ENCODE measurements at regions not wholly inside any gene's neighbourhood (a gene's known extent, or its start where the extent isn't known, plus 50 kb on each side); places are given as distances from the start of the nearest gene placed in this dataset.

- no peak for TF ChIP-seq CTCF (IDR thresholded peaks at IDR 0.05)
- no peak for TF ChIP-seq POLR2A (IDR thresholded peaks at IDR 0.05)
- intact Hi-C loops (cut with DNase I), result no loop called here
- Histone ChIP-seq H3K27me3 (no peaks in the 10 kb centered on the region), H3K4me3 (no peak overlapping the region), H3K36me3 (replicated peaks in 1 of 2) (no peaks in the 10 kb centered on the region), H3K4me1 (replicated peaks in 1 of 2) (no peaks in the 10 kb centered on the region), H3K9me3 (replicated peaks in 1 of 3) (no peaks in the 10 kb centered on the region), H3K27ac (peak overlapping the region in 1 of 5 donors; percentile 67)
- WGBS, 4 donors, result 85 to 88% (median 86%) methylated on average over 2 of the region's 2 CpGs
- DNase-seq, result no peak
These were observed 83.2 kb upstream of the GALNT5 start for GRCh38 chr2:157174321-157174720.

GRCh38 chr2:157176602-157177001, 80.9 kb upstream of the GALNT5 start:
- Histone ChIP-seq H3K27me3 (no peaks in the 10 kb centered on the region), H3K9me3 (replicated peaks in 1 of 3) (no peaks in the 10 kb centered on the region), H3K27ac (no peak overlapping the region), H3K36me3 (replicated peaks in 1 of 2) (no peaks in the 10 kb centered on the region), H3K4me3 (no peak overlapping the region), H3K4me1 (replicated peaks in 1 of 2) (no peaks in the 10 kb centered on the region)
- TF ChIP-seq CTCF (IDR thresholded peaks at IDR 0.05) (no peak), POLR2A (IDR thresholded peaks at IDR 0.05) (no peak)
- intact Hi-C loops (cut with DNase I), result no loop called here
- WGBS, 4 donors, result 59 to 75% (median 66%) methylated on average over 3 of the region's 3 CpGs
- DNase-seq, result no peak

- Histone ChIP-seq H3K27ac (no peak overlapping the region), H3K27me3 (no peaks in the 10 kb centered on the region), H3K36me3 (replicated peaks in 1 of 2) (no peaks in the 10 kb centered on the region), H3K9me3 (replicated peaks in 1 of 3) (no peaks in the 10 kb centered on the region), H3K4me3 (no peak overlapping the region), H3K4me1 (replicated peaks in 1 of 2) (peaks cover 0 to 5% of the 10 kb centered on the region in 2 donors)
- TF ChIP-seq POLR2A (IDR thresholded peaks at IDR 0.05) (no peak), CTCF (IDR thresholded peaks at IDR 0.05) (peak in 1 of 6 experiments; percentile 6)
- no peak for DNase-seq
- intact Hi-C loops (cut with DNase I), result no loop called here
These were observed 78.6 kb upstream of the GALNT5 start for GRCh38 chr2:157178874-157179273.

GRCh38 chr2:157179324-157180105, 78.0 kb upstream of the GALNT5 start:
- H3K36me3 ChIP-seq (replicated peaks in 1 of 2), result no peaks in the 10 kb centered on the region
- no peak overlapping the region for H3K4me3 ChIP-seq
- TF ChIP-seq POLR2A (IDR thresholded peaks at IDR 0.05), result no peak
- TF ChIP-seq CTCF (IDR thresholded peaks at IDR 0.05), result no peak
- intact Hi-C loops (cut with DNase I), result no loop called here
- no peak for DNase-seq
- H3K27me3 ChIP-seq, result no peaks in the 10 kb centered on the region
- H3K27ac ChIP-seq, result no peak overlapping the region
- WGBS, 4 donors, result 83 to 95% (median 86%) methylated on average over 4 of the region's 4 CpGs
- H3K4me1 ChIP-seq (replicated peaks in 1 of 2), result peaks cover 0 to 5% of the 10 kb centered on the region in 2 donors
- H3K9me3 ChIP-seq (replicated peaks in 1 of 3), result no peaks in the 10 kb centered on the region

Measured in adrenal gland (tissue), 9 donors.